ENCODE measurements at regions not wholly inside any gene's neighbourhood (a gene's known extent, or its start where the extent isn't known, plus 50 kb on each side); places are given as distances from the start of the nearest gene placed in this dataset.

- TF ChIP-seq CTCF (IDR thresholded peaks at IDR 0.05; ENCODE audit: low read depth, low read length, poor library complexity, severe bottlenecking) = no peak
- no peak for TF ChIP-seq EZH2phosphoT487 (IDR thresholded peaks at IDR 0.05; ENCODE audit: borderline replicate concordance, low read length)
Measured at GRCh38 chr13:85557691-85558467, 241.3 kb downstream of the SLITRK6 start.

All from DOHH2 (cell line).